Spleen (tissue), 11 donors: ENCODE measurements at regions not wholly inside any gene's neighbourhood (a gene's known extent, or its start where the extent isn't known, plus 50 kb on each side); places are given as distances from the start of the nearest gene placed in this dataset.
A peak's percentile ranks its signal among the peaks of the same experiment; 100 is the strongest.

Experiments
- DNase-seq: peaks from one replicate; pipeline ENCODE4 v3.0.0-alpha.2; 2020
- H3K27ac ChIP-seq, 8 donors: fragments of 200-600 bp; sonication (generic) in 7 of 8; 1 replicate in 4 of 8; 2 replicates in 4 of 8; pipeline versions ENCODE4 v1.5.0 to v1.8.0; 2016 to 2021; ENCODE audit warnings: inconsistent platforms in 4 of 8, mild to moderate bottlenecking in 4 of 8, moderate library complexity in 1 of 8
- H3K27me3 ChIP-seq, 7 donors: fragments of 200-600 bp; sonication (generic) in 6 of 7; replicated peaks in 1 of 7; 1 replicate in 4 of 7; 2 replicates in 3 of 7; pipeline versions ENCODE4 v1.5.0 to v1.8.0; 2016 to 2021; ENCODE audit warnings: inconsistent platforms in 3 of 7, mild to moderate bottlenecking in 1 of 7
- H3K36me3 ChIP-seq, 6 donors: fragments of 200-600 bp; sonication (generic) in 5 of 6; 1 replicate in 4 of 6; 2 replicates in 2 of 6; pipeline versions ENCODE4 v1.5.0 to v1.8.0; 2016 to 2021; ENCODE audit warnings: inconsistent platforms in 2 of 6
- H3K4me1 ChIP-seq, 6 donors: fragments of 200-600 bp; sonication (generic) in 5 of 6; 1 replicate in 3 of 6; 2 replicates in 3 of 6; pipeline versions ENCODE4 v1.5.0 to v1.8.0; 2016 to 2021; ENCODE audit warnings: inconsistent platforms in 3 of 6
- H3K4me3 ChIP-seq, 8 donors: fragments of 200-600 bp; sonication (generic) in 7 of 8; 1 replicate in 4 of 8; 2 replicates in 4 of 8; pipeline versions ENCODE4 v1.5.0 to v1.8.0; 2016 to 2021; ENCODE audit warnings: inconsistent platforms in 4 of 8, mild to moderate bottlenecking in 4 of 8, moderate library complexity in 2 of 8
- H3K9me3 ChIP-seq, 8 donors: fragments of 200-600 bp; sonication (generic) in 7 of 8; 1 replicate in 4 of 8; 2 replicates in 4 of 8; pipeline versions ENCODE4 v1.5.0 to v1.8.0; 2016 to 2021; ENCODE audit warnings: inconsistent platforms in 4 of 8
- POLR2A ChIP-seq, 3 donors: fragments of 450-650 bp; IDR thresholded peaks; one replicate each; pipeline ENCODE4 v1.5.1; 2017; ENCODE audit warnings: antibody characterized with exemption in 3 of 3, mild to moderate bottlenecking in 1 of 3
- POLR2AphosphoS5 ChIP-seq, 3 donors: sonication (generic); formaldehyde crosslinking; IDR thresholded peaks; one replicate each; pipeline ENCODE4 v1.5.1; 2017; ENCODE audit warnings: antibody characterized with exemption in 3 of 3
- WGBS, 5 donors: extraction: QIAGEN DNeasy Blood & Tissue Kit in 3 of 5; methylation state at CpG; one replicate each; pipeline versions ENCODE4 v1.1.5 to v1.1.7; 2013 to 2018; 5-methylcytosine and 5-hydroxymethylcytosine counted together
- intact Hi-C: fragments of 100-400 bp; cut with DNase I; formaldehyde crosslinking; loops from one replicate; pipeline ENCODE4 v1.15.0; 2023; ENCODE audit warnings: low total_unique reads
- TF ChIP-seq, protein P1 (sequence below), 11 experiments: fragments of 200-600 bp in 7 of 11; fragments of 450-650 bp in 4 of 11; sonication (generic) in 4 of 11; IDR thresholded peaks in 8 of 11; conservative IDR thresholded peaks in 3 of 11; 1 replicate in 7 of 11; 2 replicates in 4 of 11; pipeline versions ENCODE4 v1.4.0 to v1.8.0; 2016 to 2021; ENCODE audit warnings: antibody characterized with exemption in 11 of 11, inconsistent platforms in 4 of 11, mild to moderate bottlenecking in 1 of 11
- donor health status: healthy with polysubstance abuse.
- donor health status: DM: no; HTN: no; CAD: no; lungs with moderate emphysema.
- donor health status: DM: no; HTN: no; CAD: no.
- donor health status: Bipolar disorder and iron deficiency.
- donor health status: healthy.
- donor health status: DM: no; HTN: no; CAD: no.
- donor health status: DM: yes; HTN: yes; CAD: no.

DNA sequence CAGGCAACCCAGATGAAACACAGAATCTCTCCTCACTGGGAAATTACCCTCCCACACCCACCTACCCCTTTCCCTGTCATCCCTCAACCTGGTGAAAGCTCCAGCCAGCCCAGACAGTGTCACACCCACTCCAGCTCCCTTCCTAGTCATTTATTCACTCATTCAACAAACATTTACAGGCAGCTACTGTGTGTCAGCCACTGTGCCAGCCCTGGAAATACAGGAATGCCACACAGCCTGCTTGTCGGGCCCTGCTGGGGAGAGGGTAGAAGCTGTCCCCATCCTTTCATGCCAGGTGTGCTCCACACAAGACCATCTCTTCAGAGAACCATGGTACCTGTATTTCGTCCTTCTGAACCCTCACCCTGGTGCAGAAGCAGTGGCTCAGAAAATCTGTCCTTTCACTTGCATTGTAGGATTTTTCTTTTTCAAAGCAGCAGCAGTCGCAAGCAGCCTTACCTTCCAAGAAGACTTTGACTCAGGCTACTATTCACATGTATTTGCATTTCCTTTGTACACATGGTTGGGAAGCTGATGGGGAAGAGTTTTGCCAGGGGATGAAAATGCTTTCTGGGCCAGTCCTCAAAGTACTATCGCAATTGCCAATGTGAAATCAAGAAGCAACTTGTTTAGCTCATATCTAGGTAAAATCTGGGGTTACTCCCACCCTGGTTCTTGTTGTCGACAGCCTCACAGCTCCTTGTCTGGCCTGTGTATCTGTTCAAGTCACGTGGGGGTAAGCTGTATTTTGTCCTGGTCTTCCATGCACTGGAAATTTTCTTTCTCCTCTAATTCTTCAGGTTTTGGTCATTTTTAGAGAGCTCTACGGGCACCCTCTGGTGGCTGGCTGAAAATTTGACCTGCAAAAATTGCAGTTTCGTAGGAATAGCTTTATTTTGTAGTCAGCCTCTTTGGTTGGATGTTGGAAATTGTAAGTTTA, 147.4 kb upstream of the EGLN3 start:
- no peak overlapping the region for H3K27ac ChIP-seq
- no peak for TF ChIP-seq POLR2AphosphoS5 (IDR thresholded peaks at IDR 0.05)
- TF ChIP-seq, protein P1, sequence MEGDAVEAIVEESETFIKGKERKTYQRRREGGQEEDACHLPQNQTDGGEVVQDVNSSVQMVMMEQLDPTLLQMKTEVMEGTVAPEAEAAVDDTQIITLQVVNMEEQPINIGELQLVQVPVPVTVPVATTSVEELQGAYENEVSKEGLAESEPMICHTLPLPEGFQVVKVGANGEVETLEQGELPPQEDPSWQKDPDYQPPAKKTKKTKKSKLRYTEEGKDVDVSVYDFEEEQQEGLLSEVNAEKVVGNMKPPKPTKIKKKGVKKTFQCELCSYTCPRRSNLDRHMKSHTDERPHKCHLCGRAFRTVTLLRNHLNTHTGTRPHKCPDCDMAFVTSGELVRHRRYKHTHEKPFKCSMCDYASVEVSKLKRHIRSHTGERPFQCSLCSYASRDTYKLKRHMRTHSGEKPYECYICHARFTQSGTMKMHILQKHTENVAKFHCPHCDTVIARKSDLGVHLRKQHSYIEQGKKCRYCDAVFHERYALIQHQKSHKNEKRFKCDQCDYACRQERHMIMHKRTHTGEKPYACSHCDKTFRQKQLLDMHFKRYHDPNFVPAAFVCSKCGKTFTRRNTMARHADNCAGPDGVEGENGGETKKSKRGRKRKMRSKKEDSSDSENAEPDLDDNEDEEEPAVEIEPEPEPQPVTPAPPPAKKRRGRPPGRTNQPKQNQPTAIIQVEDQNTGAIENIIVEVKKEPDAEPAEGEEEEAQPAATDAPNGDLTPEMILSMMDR (IDR thresholded peaks at IDR 0.05 in 8 of 11, conservative IDR thresholded peaks at IDR 0.05 in 3 of 11): peak in 9 of 11 experiments; percentile 8 to 56 (median 52)

DNA sequence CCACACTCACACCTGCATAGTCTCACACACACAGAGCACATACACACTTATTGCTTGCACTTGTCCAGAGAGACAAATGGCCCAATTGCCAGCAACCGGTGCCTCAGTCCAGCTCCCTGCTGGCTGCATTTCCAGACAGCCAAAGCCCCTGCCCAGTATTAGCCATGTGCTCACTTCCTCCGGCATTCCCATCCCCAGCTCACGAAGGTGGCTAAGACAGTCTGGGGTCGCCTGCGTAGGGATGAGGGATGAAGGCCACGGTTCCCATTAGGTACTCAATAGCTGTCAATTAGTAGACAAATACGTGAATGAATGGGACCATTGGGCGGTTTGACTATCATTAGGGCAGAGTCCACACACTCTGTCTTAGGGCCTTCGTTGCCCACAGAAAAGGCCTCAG, 146.8 kb upstream of the EGLN3 start:
- TF ChIP-seq POLR2A (IDR thresholded peaks at IDR 0.05): no peak
- TF ChIP-seq POLR2AphosphoS5 (IDR thresholded peaks at IDR 0.05): no peak
- TF ChIP-seq, protein P1 (IDR thresholded peaks at IDR 0.05 in 8 of 11, conservative IDR thresholded peaks at IDR 0.05 in 3 of 11): no peak
- WGBS, 5 donors: 86 to 96% (median 92%) methylated on average over 9 of the region's 9 CpGs
- H3K27ac ChIP-seq: no peak overlapping the region
- H3K36me3 ChIP-seq: no peaks in the 10 kb centered on the region
- H3K9me3 ChIP-seq: no peaks in the 10 kb centered on the region
- H3K27me3 ChIP-seq: no peaks in the 10 kb centered on the region
- no peak for DNase-seq
- intact Hi-C loops: loop anchor here (2.0 kb wide), 1 partner anchor 259 kb away; no protein-coding TSS in a partner anchor
- no peaks in the 10 kb centered on the region for H3K4me1 ChIP-seq
- no peak overlapping the region for H3K4me3 ChIP-seq

More for the DNA sequence above, 147.4 kb upstream of the EGLN3 start:
- Histone ChIP-seq H3K36me3 (no peaks in the 10 kb centered on the region), H3K27me3 (no peaks in the 10 kb centered on the region), H3K9me3 (no peaks in the 10 kb centered on the region), H3K4me3 (no peak overlapping the region), H3K4me1 (no peaks in the 10 kb centered on the region)
- DNase-seq: no peak
- WGBS, 5 donors: 47 to 60% (median 51%) methylated on average over 8 of the region's 8 CpGs
- intact Hi-C loops: loop anchor here (2.0 kb wide), 1 partner anchor 260 kb away; no protein-coding TSS in a partner anchor

DNA sequence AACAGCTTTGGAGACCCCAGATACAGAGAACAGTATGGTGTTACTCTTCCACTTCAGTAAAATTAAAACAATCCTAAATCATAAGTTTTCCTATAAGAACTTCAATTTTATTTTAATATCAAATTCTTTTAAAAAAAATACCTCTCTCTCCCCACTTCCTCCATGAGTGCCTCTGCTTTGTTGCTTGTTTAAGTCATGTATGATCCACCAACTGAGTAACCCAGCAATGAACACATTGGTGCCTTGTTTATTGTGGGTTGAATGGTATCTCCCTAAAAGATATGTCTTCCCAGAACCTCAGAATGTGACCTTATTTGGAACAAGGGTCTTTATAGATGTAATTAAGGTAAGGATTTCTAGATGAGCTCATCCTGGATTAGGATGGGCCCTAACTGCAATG, 143.5 kb upstream of the EGLN3 start:
- Histone ChIP-seq H3K4me1 (no peaks in the 10 kb centered on the region), H3K27me3 (no peaks in the 10 kb centered on the region), H3K27ac (no peak overlapping the region), H3K9me3 (no peaks in the 10 kb centered on the region), H3K4me3 (no peak overlapping the region), H3K36me3 (no peaks in the 10 kb centered on the region)
- no peak for DNase-seq
- intact Hi-C loops: no loop called here
- TF ChIP-seq, protein P1 (IDR thresholded peaks at IDR 0.05 in 8 of 11, conservative IDR thresholded peaks at IDR 0.05 in 3 of 11): no peak
- TF ChIP-seq POLR2AphosphoS5 (IDR thresholded peaks at IDR 0.05): no peak
- TF ChIP-seq POLR2A (IDR thresholded peaks at IDR 0.05): no peak

DNA sequence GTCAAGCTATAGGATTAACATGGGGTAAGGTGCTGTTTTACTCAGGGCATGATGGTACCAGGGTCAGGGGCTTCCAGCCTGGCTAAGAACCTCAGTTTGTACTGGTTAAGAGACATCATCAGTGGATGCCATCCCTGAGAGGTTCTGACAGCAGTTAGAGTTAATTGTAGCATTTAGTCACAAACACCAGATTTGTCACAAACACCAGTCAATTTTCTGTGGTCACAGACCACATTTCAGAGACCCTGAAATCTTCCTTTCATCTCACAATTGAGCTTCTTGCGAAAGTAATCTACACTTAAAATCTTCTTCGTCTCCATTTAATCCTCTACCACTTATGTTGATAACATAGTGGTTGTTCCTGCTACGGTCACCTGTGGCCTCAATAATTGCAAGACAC, 143.0 kb upstream of the EGLN3 start:
- Histone ChIP-seq H3K36me3 (no peaks in the 10 kb centered on the region), H3K27ac (no peak overlapping the region), H3K4me1 (no peaks in the 10 kb centered on the region), H3K9me3 (no peaks in the 10 kb centered on the region), H3K27me3 (no peaks in the 10 kb centered on the region), H3K4me3 (no peak overlapping the region)
- TF ChIP-seq POLR2AphosphoS5 (IDR thresholded peaks at IDR 0.05) (no peak), POLR2A (IDR thresholded peaks at IDR 0.05) (no peak)
- TF ChIP-seq, protein P1 (IDR thresholded peaks at IDR 0.05 in 8 of 11, conservative IDR thresholded peaks at IDR 0.05 in 3 of 11): no peak
- intact Hi-C loops: no loop called here
- WGBS, 5 donors: 63 to 74% (median 68%) methylated on average over 3 of the region's 3 CpGs
- no peak for DNase-seq
